SK-N-SH treated with all-trans-retinoic acid at 6 μM for 48 hours (cell line): ENCODE measurements at regions not wholly inside any gene's neighbourhood (a gene's known extent, or its start where the extent isn't known, plus 50 kb on each side); places are given as distances from the start of the nearest gene placed in this dataset.

Experiments used
- ATAC-seq: fragments of 200-7000 bp; cut with Tn5 transposase; 3 replicates; pipeline ENCODE4 v1.9.1; 2020; ENCODE audit warnings: mild to moderate bottlenecking, moderate library complexity
- ARNTL ChIP-seq: fragments of 450-650 bp; formaldehyde crosslinking; IDR thresholded peaks from 2 replicates; pipeline ENCODE4 v1.5.0; 2020; ENCODE audit warnings: low read depth, mild to moderate bottlenecking, moderate library complexity, borderline replicate concordance
- BACH2 ChIP-seq: fragments of 250-450 bp; sonication (Bioruptor Pico); IDR thresholded peaks from 2 replicates; pipeline ENCODE4 v1.9.0; 2021; ENCODE audit warnings: mild to moderate bottlenecking, borderline replicate concordance
- CSDC2 ChIP-seq: fragments of 250-450 bp; sonication (Bioruptor Pico); IDR thresholded peaks from 2 replicates; pipeline ENCODE4 v1.5.0; 2020; ENCODE audit warnings: mild to moderate bottlenecking, moderate library complexity
- ISL1 ChIP-seq: fragments of 250-450 bp; sonication (Bioruptor Pico); IDR thresholded peaks from 2 replicates; pipeline ENCODE4 v2.1.2; 2022; ENCODE audit warnings: mild to moderate bottlenecking, moderate library complexity
- OSR1 ChIP-seq: fragments of 250-450 bp; sonication (Bioruptor Pico); IDR thresholded peaks from 2 replicates; pipeline ENCODE4 v1.8.0; 2022; ENCODE audit warnings: moderate library complexity, mild to moderate bottlenecking, inconsistent platforms
- POU6F1 ChIP-seq: fragments of 250-450 bp; sonication (Bioruptor Pico); IDR thresholded peaks from 2 replicates; pipeline ENCODE4 v1.8.0; 2021; ENCODE audit warnings: low read depth, mild to moderate bottlenecking, moderate library complexity, borderline replicate concordance
- PPARA ChIP-seq: fragments of 250-450 bp; sonication (Bioruptor Pico); IDR thresholded peaks from 2 replicates; pipeline ENCODE4 v1.5.0; 2020; ENCODE audit warnings: mild to moderate bottlenecking, borderline replicate concordance
- RARB ChIP-seq: fragments of 250-450 bp; sonication (Bioruptor Pico); IDR thresholded peaks from 2 replicates; pipeline ENCODE4 v1.8.0; 2021; ENCODE audit warnings: mild to moderate bottlenecking, moderate library complexity
- SNAI2 ChIP-seq: fragments of 250-450 bp; sonication (Bioruptor Pico); IDR thresholded peaks from 2 replicates; pipeline ENCODE4 v1.5.0; 2020; ENCODE audit warnings: mild to moderate bottlenecking, moderate library complexity
- TCF4 ChIP-seq: fragments of 250-450 bp; sonication (Bioruptor Pico); IDR thresholded peaks from 2 replicates; pipeline ENCODE4 v1.8.0; 2021; ENCODE audit warnings: mild to moderate bottlenecking, moderate library complexity, borderline replicate concordance
- TOX ChIP-seq: fragments of 250-450 bp; sonication (Bioruptor Pico); IDR thresholded peaks from 2 replicates; pipeline ENCODE4 v1.8.0; 2021; ENCODE audit warnings: mild to moderate bottlenecking, moderate library complexity, borderline replicate concordance
- TSHZ2 ChIP-seq: fragments of 250-450 bp; sonication (Bioruptor Pico); IDR thresholded peaks from 2 replicates; pipeline ENCODE4 v1.5.0; 2020; ENCODE audit warnings: mild to moderate bottlenecking, moderate library complexity
- ZFP3 ChIP-seq: fragments of 250-450 bp; sonication (Bioruptor Pico); IDR thresholded peaks from 2 replicates; pipeline ENCODE4 v1.5.0; 2020; ENCODE audit warnings: mild to moderate bottlenecking, moderate library complexity
- ZFP30 ChIP-seq: fragments of 450-650 bp; formaldehyde crosslinking; IDR thresholded peaks from 2 replicates; pipeline ENCODE4 v1.5.0; 2022; ENCODE audit warnings: mild to moderate bottlenecking, moderate library complexity
- ZNF565 ChIP-seq: fragments of 450-650 bp; formaldehyde crosslinking; conservative IDR thresholded peaks from 2 replicates; pipeline ENCODE4 v1.5.0; 2020; ENCODE audit warnings: low read depth, mild to moderate bottlenecking, moderate library complexity
- ZNF70 ChIP-seq: fragments of 450-650 bp; formaldehyde crosslinking; IDR thresholded peaks from 2 replicates; pipeline ENCODE4 v1.5.0; 2020; ENCODE audit warnings: mild to moderate bottlenecking, moderate library complexity
- ZNF8 ChIP-seq: fragments of 450-650 bp; formaldehyde crosslinking; IDR thresholded peaks from 2 replicates; pipeline ENCODE4 v1.5.0; 2020; ENCODE audit warnings: mild to moderate bottlenecking, moderate library complexity
- TF ChIP-seq, protein P1 (sequence below): fragments of 250-450 bp; sonication (Bioruptor Pico); IDR thresholded peaks from 2 replicates; pipeline ENCODE4 v1.8.0; 2020; ENCODE audit warnings: mild to moderate bottlenecking, moderate library complexity, borderline replicate concordance
- TF ChIP-seq, protein P2 (sequence below): fragments of 250-450 bp; sonication (Bioruptor Pico); IDR thresholded peaks from 2 replicates; pipeline ENCODE4 v1.5.1; 2020; ENCODE audit warnings: low read depth, mild to moderate bottlenecking, moderate library complexity

GRCh38 chr20:58137651-58138265 lies 90.7 kb downstream of the ANKRD60 start:
- TF ChIP-seq ARNTL (CRISPR knock-in tag) (no peak), ZNF70 (CRISPR knock-in tag) (no peak), ISL1 (CRISPR knock-in tag) (no peak), RARB (CRISPR knock-in tag) (no peak), SNAI2 (CRISPR knock-in tag) (no peak), ZFP3 (no peak), TSHZ2 (CRISPR knock-in tag) (no peak), TOX (no peak), CSDC2 (CRISPR knock-in tag) (no peak), ZFP30 (CRISPR knock-in tag) (no peak), ZNF565 (CRISPR knock-in tag) (no peak), POU6F1 (no peak), TCF4 (CRISPR knock-in tag) (no peak), PPARA (CRISPR knock-in tag) (no peak), OSR1 (CRISPR knock-in tag) (no peak)
- TF ChIP-seq, protein P1, sequence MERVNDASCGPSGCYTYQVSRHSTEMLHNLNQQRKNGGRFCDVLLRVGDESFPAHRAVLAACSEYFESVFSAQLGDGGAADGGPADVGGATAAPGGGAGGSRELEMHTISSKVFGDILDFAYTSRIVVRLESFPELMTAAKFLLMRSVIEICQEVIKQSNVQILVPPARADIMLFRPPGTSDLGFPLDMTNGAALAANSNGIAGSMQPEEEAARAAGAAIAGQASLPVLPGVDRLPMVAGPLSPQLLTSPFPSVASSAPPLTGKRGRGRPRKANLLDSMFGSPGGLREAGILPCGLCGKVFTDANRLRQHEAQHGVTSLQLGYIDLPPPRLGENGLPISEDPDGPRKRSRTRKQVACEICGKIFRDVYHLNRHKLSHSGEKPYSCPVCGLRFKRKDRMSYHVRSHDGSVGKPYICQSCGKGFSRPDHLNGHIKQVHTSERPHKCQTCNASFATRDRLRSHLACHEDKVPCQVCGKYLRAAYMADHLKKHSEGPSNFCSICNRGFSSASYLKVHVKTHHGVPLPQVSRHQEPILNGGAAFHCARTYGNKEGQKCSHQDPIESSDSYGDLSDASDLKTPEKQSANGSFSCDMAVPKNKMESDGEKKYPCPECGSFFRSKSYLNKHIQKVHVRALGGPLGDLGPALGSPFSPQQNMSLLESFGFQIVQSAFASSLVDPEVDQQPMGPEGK, result no peak
- ATAC-seq, result no peak

DNA sequence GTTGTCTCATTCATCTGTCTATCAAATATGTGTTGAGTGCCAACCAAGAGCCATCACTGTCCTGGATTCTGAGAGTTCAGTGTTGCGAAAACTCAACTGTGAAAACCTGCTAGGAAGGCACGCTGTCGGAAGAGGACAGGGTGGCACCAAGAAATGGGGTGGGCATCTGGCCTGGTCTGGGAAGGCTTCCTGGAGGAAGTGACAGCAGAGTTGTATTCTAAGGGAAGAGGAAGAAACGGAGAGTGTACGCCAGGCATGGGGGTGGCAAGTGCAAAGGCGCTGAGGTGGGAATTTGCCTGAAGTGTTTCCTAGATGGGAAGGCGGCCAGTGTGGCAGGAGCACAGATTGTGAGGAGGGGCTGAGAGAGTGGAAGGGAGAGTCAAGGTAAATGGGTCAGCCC lies 91.2 kb downstream of the ANKRD60 start:
- ATAC-seq, result no peak
- TF ChIP-seq CSDC2 (CRISPR knock-in tag), result no peak
- TF ChIP-seq, protein P1, result no peak
- no peak for TF ChIP-seq ISL1 (CRISPR knock-in tag)
- TF ChIP-seq POU6F1, result no peak
- TF ChIP-seq RARB (CRISPR knock-in tag), result no peak
- no peak for TF ChIP-seq ZNF8 (CRISPR knock-in tag)
- TF ChIP-seq TOX, result no peak
- TF ChIP-seq ZFP30 (CRISPR knock-in tag), result no peak
- no peak for TF ChIP-seq PPARA (CRISPR knock-in tag)
- TF ChIP-seq, protein P2, sequence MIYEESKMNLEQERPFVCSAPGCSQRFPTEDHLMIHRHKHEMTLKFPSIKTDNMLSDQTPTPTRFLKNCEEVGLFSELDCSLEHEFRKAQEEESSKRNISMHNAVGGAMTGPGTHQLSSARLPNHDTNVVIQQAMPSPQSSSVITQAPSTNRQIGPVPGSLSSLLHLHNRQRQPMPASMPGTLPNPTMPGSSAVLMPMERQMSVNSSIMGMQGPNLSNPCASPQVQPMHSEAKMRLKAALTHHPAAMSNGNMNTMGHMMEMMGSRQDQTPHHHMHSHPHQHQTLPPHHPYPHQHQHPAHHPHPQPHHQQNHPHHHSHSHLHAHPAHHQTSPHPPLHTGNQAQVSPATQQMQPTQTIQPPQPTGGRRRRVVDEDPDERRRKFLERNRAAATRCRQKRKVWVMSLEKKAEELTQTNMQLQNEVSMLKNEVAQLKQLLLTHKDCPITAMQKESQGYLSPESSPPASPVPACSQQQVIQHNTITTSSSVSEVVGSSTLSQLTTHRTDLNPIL (CRISPR knock-in tag), result no peak
- no peak for TF ChIP-seq TCF4 (CRISPR knock-in tag)
- no peak for TF ChIP-seq ZFP3
- no peak for TF ChIP-seq SNAI2 (CRISPR knock-in tag)
- no peak for TF ChIP-seq BACH2 (CRISPR knock-in tag)
